ENCODE measurements at regions not wholly inside any gene's neighbourhood (a gene's known extent, or its start where the extent isn't known, plus 50 kb on each side); places are given as distances from the start of the nearest gene placed in this dataset.

DNA sequence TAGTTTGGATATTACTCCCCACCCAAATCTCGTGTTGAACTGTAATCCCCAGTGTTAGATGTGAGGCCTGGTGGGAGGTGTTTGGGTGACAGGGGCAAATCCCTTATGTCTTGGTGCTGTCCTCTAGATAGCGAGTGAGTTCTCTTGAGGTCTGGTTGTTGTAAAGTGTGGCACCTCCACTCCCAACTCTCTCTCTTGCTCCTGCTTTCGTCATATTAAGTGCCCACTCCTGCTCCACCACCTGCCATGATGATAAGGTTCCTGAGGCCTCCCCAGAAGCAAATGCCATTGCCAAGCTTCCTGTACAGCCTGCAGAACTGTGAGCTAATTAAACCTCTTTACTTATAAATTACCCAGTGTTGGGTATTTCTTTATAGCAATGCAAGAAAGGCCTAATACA, 944.3 kb downstream of the ADGRL3 start:
- TF ChIP-seq, protein P1, sequence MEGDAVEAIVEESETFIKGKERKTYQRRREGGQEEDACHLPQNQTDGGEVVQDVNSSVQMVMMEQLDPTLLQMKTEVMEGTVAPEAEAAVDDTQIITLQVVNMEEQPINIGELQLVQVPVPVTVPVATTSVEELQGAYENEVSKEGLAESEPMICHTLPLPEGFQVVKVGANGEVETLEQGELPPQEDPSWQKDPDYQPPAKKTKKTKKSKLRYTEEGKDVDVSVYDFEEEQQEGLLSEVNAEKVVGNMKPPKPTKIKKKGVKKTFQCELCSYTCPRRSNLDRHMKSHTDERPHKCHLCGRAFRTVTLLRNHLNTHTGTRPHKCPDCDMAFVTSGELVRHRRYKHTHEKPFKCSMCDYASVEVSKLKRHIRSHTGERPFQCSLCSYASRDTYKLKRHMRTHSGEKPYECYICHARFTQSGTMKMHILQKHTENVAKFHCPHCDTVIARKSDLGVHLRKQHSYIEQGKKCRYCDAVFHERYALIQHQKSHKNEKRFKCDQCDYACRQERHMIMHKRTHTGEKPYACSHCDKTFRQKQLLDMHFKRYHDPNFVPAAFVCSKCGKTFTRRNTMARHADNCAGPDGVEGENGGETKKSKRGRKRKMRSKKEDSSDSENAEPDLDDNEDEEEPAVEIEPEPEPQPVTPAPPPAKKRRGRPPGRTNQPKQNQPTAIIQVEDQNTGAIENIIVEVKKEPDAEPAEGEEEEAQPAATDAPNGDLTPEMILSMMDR (IDR thresholded peaks at IDR 0.05) = no peak
- TF ChIP-seq POLR2A (IDR thresholded peaks at IDR 0.05) = no peak
- no peak for TF ChIP-seq POLR2AphosphoS5 (IDR thresholded peaks at IDR 0.05; ENCODE audit: insufficient read depth in 1 of 2, low read depth in 1 of 2)
